ENCODE measurements at regions not wholly inside any gene's neighbourhood (a gene's known extent, or its start where the extent isn't known, plus 50 kb on each side); places are given as distances from the start of the nearest gene placed in this dataset.

DNA sequence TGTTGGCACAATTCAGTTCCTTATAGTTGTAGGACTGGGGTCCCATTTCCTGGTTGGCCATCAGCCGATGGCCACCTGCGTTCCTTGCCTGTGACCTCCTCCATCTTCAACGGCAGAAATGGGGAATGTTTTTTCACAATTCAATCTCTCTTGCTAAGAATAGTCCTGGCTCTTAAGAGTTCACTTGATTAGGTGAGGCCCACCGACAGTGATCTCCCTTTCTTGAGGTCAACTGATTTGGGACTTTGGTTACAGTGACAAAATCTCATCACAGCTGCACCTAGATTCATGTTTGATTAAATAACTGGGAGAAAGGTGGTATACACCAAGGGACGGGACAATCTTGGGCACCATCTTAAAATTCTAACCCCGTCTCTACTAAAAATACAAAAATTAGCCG, 139.1 kb upstream of the DTNBP1 start:
- Histone ChIP-seq H3K9me3 (ENCODE audit: control insufficient read depth in 1 of 2, low read length in 2 of 2) (peaks cover 5 to 8% of the 10 kb centered on the region in 2 donors), H3K4me1 (ENCODE audit: control insufficient read depth in 1 of 2, insufficient read depth in 2 of 2, low read length in 2 of 2) (no peaks in the 10 kb centered on the region), H3K4me3 (ENCODE audit: low read depth in 1 of 2, low read length in 2 of 2) (no peak overlapping the region), H3K27me3 (ENCODE audit: control insufficient read depth in 1 of 2, insufficient read depth in 2 of 2, low read length in 2 of 2) (no peaks in the 10 kb centered on the region), H3K27ac (ENCODE audit: low read depth, low read length) (no peak overlapping the region), H3K9ac (ENCODE audit: low read depth in 1 of 2, low read length in 2 of 2) (no peak overlapping the region), H3K36me3 (ENCODE audit: control insufficient read depth in 1 of 2, insufficient read depth in 2 of 2, low read length in 2 of 2) (no peaks in the 10 kb centered on the region)

DNA sequence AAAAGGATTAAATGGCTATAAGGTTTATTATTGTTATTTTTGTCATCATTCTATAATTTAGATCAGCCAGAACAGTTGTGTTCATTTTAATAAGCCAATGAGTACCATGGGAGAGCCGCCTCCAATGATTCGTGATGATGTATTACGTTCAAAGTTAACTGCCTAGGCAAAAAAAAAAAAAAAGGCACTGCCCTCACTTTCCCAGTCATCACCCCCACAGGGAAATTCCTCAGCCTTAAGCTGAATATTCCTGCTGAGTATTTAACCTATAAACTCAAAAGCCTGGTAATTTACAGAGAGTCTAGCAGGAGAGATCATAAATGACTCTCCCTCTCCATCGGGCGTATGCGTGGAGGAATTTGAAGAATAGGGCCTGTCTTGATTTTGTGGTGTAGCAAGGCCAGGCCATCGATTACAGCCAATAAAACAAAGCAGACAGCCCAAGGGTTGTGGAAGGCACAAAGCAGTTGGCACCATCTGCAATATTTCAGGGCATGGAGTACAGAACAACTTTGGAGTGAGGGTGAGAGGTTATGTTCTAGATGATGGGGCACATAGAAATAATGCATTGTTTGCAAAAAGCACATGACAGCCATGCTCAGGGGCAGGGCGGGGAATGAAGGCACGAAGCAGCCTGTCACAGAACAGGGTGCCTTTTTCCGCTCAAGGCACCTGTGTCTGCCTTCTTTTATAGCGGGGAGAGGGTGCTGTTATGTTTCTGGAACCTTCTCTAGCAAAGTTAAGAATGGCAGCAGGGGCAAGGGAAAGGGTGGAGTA, 138.2 kb upstream of the DTNBP1 start:
- Histone ChIP-seq H3K27me3 (ENCODE audit: control insufficient read depth in 1 of 2, insufficient read depth in 2 of 2, low read length in 2 of 2) (no peaks in the 10 kb centered on the region), H3K36me3 (ENCODE audit: control insufficient read depth in 1 of 2, insufficient read depth in 2 of 2, low read length in 2 of 2) (no peaks in the 10 kb centered on the region), H3K4me1 (ENCODE audit: control insufficient read depth in 1 of 2, insufficient read depth in 2 of 2, low read length in 2 of 2) (no peaks in the 10 kb centered on the region), H3K9ac (ENCODE audit: low read depth in 1 of 2, low read length in 2 of 2) (no peak overlapping the region), H3K4me3 (ENCODE audit: low read depth in 1 of 2, low read length in 2 of 2) (no peak overlapping the region), H3K9me3 (ENCODE audit: control insufficient read depth in 1 of 2, low read length in 2 of 2) (peaks cover 5 to 8% of the 10 kb centered on the region in 2 donors), H3K27ac (ENCODE audit: low read depth, low read length) (no peak overlapping the region)

DNA sequence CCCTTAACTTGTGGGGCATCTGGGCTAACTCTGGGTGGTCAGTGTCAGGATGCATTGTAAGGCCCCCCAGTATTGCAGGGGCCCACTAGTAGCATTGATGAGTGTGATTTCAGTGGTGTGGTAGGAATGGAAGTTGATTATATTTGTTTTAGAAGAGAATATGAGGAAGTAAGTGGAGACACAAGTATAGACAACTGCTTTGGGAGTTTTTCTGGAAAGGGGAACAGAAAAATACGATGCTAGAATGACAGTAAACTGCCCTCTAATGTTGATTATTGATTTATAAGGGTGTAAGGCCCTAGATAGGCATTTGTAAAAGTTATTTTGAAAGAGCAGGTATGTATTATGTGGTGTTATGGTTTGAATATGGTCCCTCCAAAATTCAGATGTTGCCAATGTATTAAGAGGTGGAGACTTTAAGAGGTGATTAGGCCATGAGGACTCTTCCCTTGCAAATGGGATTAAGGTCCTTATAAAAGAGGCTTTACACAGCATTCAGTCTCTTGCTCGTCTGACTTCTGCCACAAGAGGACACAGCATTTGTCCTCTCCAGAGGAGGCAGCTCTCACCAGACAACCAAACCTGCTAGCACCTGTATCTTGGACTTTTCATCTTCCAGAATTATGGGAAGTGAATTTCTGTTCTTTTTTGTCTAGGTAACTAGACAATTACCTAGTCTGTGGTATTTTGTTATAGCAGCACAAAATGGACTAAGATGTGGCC, 135.9 kb upstream of the DTNBP1 start:
- Histone ChIP-seq H3K27me3 (ENCODE audit: control insufficient read depth in 1 of 2, insufficient read depth in 2 of 2, low read length in 2 of 2) (no peaks in the 10 kb centered on the region), H3K9me3 (ENCODE audit: control insufficient read depth in 1 of 2, low read length in 2 of 2) (peaks cover 5 to 8% of the 10 kb centered on the region in 2 donors), H3K4me1 (ENCODE audit: control insufficient read depth in 1 of 2, insufficient read depth in 2 of 2, low read length in 2 of 2) (no peaks in the 10 kb centered on the region), H3K9ac (ENCODE audit: low read depth in 1 of 2, low read length in 2 of 2) (no peak overlapping the region), H3K36me3 (ENCODE audit: control insufficient read depth in 1 of 2, insufficient read depth in 2 of 2, low read length in 2 of 2) (no peaks in the 10 kb centered on the region), H3K27ac (ENCODE audit: low read depth, low read length) (no peak overlapping the region), H3K4me3 (ENCODE audit: low read depth in 1 of 2, low read length in 2 of 2) (no peak overlapping the region)

DNA sequence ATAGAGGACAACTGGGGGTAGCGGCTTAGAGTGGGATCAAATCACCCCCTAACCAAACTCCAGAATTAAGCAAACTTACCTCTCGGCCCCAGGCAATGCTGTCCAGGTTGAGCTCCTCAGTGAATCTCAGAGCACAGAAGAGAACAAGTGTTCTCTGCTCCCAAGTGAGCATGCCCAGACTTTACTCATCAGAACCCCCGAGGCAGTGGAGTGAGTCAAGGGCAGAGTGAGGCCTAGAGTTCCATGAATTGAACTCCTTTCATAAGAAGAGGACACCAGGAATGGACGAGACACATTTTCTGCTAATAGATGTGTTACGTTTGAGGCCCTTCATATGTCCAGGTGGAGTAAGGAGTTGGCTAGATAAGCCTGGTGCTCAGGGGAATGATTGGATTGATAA, 134.0 kb upstream of the DTNBP1 start:
- H3K4me3 ChIP-seq (ENCODE audit: low read depth in 1 of 2, low read length in 2 of 2) = no peak overlapping the region
- H3K27ac ChIP-seq (ENCODE audit: low read depth, low read length) = no peak overlapping the region
- no peaks in the 10 kb centered on the region for H3K36me3 ChIP-seq (ENCODE audit: control insufficient read depth in 1 of 2, insufficient read depth in 2 of 2, low read length in 2 of 2)
- no peaks in the 10 kb centered on the region for H3K27me3 ChIP-seq (ENCODE audit: control insufficient read depth in 1 of 2, insufficient read depth in 2 of 2, low read length in 2 of 2)
- H3K9me3 ChIP-seq (ENCODE audit: control insufficient read depth in 1 of 2, low read length in 2 of 2) = peaks cover 5 to 8% of the 10 kb centered on the region in 2 donors
- peaks cover 0 to 1% of the 10 kb centered on the region in 2 donors for H3K4me1 ChIP-seq (ENCODE audit: control insufficient read depth in 1 of 2, insufficient read depth in 2 of 2, low read length in 2 of 2)
- no peak overlapping the region for H3K9ac ChIP-seq (ENCODE audit: low read depth in 1 of 2, low read length in 2 of 2)

DNA sequence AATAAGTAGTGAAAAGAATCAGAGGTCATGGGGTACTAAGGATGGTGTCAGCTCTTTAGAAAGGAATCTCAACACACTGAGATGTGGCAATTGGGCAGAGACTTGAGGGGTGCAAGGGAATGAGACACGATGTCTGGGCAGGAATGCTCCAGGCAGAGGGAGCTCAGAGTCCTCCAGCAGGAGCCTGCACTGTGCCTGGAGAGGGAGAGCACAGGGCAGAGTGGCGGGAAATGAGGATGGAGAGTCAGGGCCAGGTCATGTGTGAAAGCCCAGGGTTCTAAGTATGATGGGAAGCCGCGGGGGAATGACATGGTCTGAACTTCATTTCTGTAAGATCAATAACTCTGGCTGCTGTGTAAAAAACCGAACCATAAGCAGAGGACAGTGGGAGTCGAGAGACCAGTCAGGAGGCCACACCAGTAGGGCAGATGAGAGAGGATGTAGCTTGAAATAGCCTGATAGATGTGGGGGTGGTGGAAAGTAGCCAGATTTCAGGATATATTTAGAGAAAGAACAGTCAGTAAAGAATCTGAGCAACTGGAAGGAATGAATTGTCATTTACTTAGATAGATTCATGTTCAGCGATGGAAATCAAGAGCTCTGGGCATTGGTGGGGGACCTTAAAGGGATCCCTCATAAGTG, 133.4 kb upstream of the DTNBP1 start:
- Histone ChIP-seq H3K27ac (ENCODE audit: low read depth, low read length) (no peak overlapping the region), H3K9ac (ENCODE audit: low read depth in 1 of 2, low read length in 2 of 2) (no peak overlapping the region), H3K4me1 (ENCODE audit: control insufficient read depth in 1 of 2, insufficient read depth in 2 of 2, low read length in 2 of 2) (peaks cover 0 to 7% of the 10 kb centered on the region in 2 donors)

DNA sequence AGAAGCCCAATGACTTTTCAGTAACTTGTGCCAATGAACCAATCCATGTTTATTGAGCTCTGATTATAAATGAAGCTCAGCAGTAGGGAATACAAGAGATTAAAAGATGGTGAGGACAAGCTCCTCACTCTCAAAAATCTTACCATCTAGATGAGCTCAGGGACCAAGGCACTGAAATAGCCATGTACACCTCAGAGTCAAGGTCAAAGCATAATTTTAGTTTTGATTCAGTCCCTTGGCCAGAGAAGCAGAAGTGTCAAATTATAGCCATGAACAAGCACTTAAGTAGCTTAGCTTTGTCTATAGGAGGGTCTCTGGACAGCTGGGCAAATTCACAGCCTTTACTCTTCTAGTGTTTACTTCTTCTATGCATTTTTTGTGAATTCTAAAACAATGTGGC, 131.0 kb upstream of the DTNBP1 start:
- Histone ChIP-seq H3K4me1 (ENCODE audit: control insufficient read depth in 1 of 2, insufficient read depth in 2 of 2, low read length in 2 of 2) (peaks cover 0 to 8% of the 10 kb centered on the region in 2 donors), H3K9me3 (ENCODE audit: control insufficient read depth in 1 of 2, low read length in 2 of 2) (peaks cover 5 to 8% of the 10 kb centered on the region in 2 donors), H3K27me3 (ENCODE audit: control insufficient read depth in 1 of 2, insufficient read depth in 2 of 2, low read length in 2 of 2) (no peaks in the 10 kb centered on the region), H3K4me3 (ENCODE audit: low read depth in 1 of 2, low read length in 2 of 2) (no peak overlapping the region), H3K36me3 (ENCODE audit: control insufficient read depth in 1 of 2, insufficient read depth in 2 of 2, low read length in 2 of 2) (no peaks in the 10 kb centered on the region), H3K9ac (ENCODE audit: low read depth in 1 of 2, low read length in 2 of 2) (no peak overlapping the region), H3K27ac (ENCODE audit: low read depth, low read length) (no peak overlapping the region)

More for the DNA sequence above, 133.4 kb upstream of the DTNBP1 start:
- Histone ChIP-seq H3K9me3 (ENCODE audit: control insufficient read depth in 1 of 2, low read length in 2 of 2) (peaks cover 5 to 8% of the 10 kb centered on the region in 2 donors), H3K4me3 (ENCODE audit: low read depth in 1 of 2, low read length in 2 of 2) (no peak overlapping the region), H3K27me3 (ENCODE audit: control insufficient read depth in 1 of 2, insufficient read depth in 2 of 2, low read length in 2 of 2) (no peaks in the 10 kb centered on the region), H3K36me3 (ENCODE audit: control insufficient read depth in 1 of 2, insufficient read depth in 2 of 2, low read length in 2 of 2) (no peaks in the 10 kb centered on the region)

DNA sequence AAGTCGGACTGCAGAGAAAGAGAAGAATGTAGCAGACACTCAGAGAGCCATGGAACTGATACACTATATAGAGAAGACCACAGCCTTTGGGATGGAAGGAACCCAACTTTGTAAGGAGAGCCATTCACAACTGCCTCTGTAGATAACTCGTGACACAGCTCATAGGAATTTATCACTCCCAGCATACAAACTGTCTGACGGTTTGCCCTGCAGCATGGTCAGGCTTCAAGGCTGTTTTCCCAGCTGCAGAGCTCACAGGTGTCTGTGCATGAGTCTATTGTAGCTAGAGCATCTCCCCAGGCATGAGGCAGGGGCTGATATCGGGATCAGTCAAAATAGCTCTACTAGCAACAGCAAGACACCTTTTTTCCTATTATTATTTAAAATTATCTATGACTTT, 130.5 kb upstream of the DTNBP1 start:
- no peak overlapping the region for H3K4me3 ChIP-seq (ENCODE audit: low read depth in 1 of 2, low read length in 2 of 2)
- H3K4me1 ChIP-seq (ENCODE audit: control insufficient read depth in 1 of 2, insufficient read depth in 2 of 2, low read length in 2 of 2) = peaks cover 0 to 8% of the 10 kb centered on the region in 2 donors
- H3K9me3 ChIP-seq (ENCODE audit: control insufficient read depth in 1 of 2, low read length in 2 of 2) = peaks cover 5 to 6% of the 10 kb centered on the region in 2 donors
- H3K27me3 ChIP-seq (ENCODE audit: control insufficient read depth in 1 of 2, insufficient read depth in 2 of 2, low read length in 2 of 2) = no peaks in the 10 kb centered on the region
- no peaks in the 10 kb centered on the region for H3K36me3 ChIP-seq (ENCODE audit: control insufficient read depth in 1 of 2, insufficient read depth in 2 of 2, low read length in 2 of 2)
- no peak overlapping the region for H3K27ac ChIP-seq (ENCODE audit: low read depth, low read length)
- H3K9ac ChIP-seq (ENCODE audit: low read depth in 1 of 2, low read length in 2 of 2) = no peak overlapping the region

DNA sequence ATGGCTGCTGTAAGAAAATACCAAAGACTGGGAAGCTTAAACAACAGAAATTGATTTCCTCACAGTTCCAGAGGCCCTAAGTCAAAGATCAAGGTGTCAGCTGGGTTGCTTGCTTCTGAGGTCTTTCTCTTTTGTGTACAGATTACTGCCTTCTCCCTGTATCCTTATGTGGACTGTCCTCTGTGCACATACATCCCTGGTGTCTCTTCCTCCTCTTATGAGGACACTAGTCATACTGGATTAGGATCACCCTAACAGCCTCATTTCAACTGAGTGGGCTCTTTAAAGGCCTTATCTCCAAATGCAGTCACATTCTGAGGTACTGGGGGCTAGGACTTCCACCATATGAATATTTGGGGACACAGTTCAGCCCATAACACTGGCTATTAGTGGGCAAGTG, 130.0 kb upstream of the DTNBP1 start:
- H3K27ac ChIP-seq (ENCODE audit: low read depth, low read length) = no peak overlapping the region
- no peaks in the 10 kb centered on the region for H3K27me3 ChIP-seq (ENCODE audit: control insufficient read depth in 1 of 2, insufficient read depth in 2 of 2, low read length in 2 of 2)
- H3K9me3 ChIP-seq (ENCODE audit: control insufficient read depth in 1 of 2, low read length in 2 of 2) = peaks cover 2% of the 10 kb centered on the region in 2 donors
- peaks cover 0 to 8% of the 10 kb centered on the region in 2 donors for H3K4me1 ChIP-seq (ENCODE audit: control insufficient read depth in 1 of 2, insufficient read depth in 2 of 2, low read length in 2 of 2)
- H3K4me3 ChIP-seq (ENCODE audit: low read depth in 1 of 2, low read length in 2 of 2) = no peak overlapping the region
- no peak overlapping the region for H3K9ac ChIP-seq (ENCODE audit: low read depth in 1 of 2, low read length in 2 of 2)
- H3K36me3 ChIP-seq (ENCODE audit: control insufficient read depth in 1 of 2, insufficient read depth in 2 of 2, low read length in 2 of 2) = no peaks in the 10 kb centered on the region

DNA sequence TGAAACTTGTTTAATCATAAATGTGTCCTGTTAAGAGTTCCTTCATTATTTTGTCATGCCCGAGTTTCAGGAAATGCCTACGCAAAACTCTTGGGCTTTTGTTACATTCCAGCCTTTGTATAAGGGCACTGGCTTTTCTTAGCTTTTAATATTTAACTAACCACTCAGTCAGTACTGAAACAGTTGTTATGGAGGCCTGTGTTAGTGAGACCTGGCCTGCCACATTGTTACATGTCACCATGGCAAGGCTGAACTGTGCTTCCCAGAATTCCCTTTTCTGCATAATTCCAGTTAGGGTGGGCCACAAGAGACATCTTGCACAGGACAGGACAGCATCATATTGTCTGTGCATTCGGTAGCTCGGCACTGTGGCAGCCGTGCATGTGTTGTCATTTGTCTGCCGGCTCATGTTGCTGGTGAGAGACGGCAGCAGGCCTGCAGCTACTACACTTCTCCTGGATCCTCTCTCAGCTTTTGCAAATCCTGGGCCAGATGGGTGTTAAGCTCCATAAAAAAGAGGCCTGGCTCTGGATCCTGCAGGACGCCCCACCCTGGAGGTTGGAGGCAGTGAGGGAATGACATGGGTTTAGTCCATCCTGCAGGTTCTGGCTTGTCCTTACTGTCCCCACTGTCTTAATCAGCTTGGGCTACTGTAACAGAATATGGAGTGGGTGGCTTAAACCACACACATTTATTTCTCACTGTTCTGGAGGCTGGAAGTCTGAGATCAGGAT, 128.8 kb upstream of the DTNBP1 start:
- H3K4me3 ChIP-seq (ENCODE audit: low read depth in 1 of 2, low read length in 2 of 2) = no peak overlapping the region
- H3K9ac ChIP-seq (ENCODE audit: low read depth in 1 of 2, low read length in 2 of 2) = no peak overlapping the region
- H3K4me1 ChIP-seq (ENCODE audit: control insufficient read depth in 1 of 2, insufficient read depth in 2 of 2, low read length in 2 of 2) = peaks cover 0 to 8% of the 10 kb centered on the region in 2 donors
- H3K27ac ChIP-seq (ENCODE audit: low read depth, low read length) = no peak overlapping the region
- no peaks in the 10 kb centered on the region for H3K27me3 ChIP-seq (ENCODE audit: control insufficient read depth in 1 of 2, insufficient read depth in 2 of 2, low read length in 2 of 2)
- H3K9me3 ChIP-seq (ENCODE audit: control insufficient read depth in 1 of 2, low read length in 2 of 2) = no peaks in the 10 kb centered on the region
- no peaks in the 10 kb centered on the region for H3K36me3 ChIP-seq (ENCODE audit: control insufficient read depth in 1 of 2, insufficient read depth in 2 of 2, low read length in 2 of 2)

Measured in duodenal mucosa (tissue), 2 donors.